Ishikawa (cell line): ENCODE measurements at regions not wholly inside any gene's neighbourhood (a gene's known extent, or its start where the extent isn't known, plus 50 kb on each side); places are given as distances from the start of the nearest gene placed in this dataset.

Experiments used
- CEBPB ChIP-seq: IDR thresholded peaks from 2 replicates; pipeline ENCODE4 v1.6.1; 2012
- CREB1 ChIP-seq: IDR thresholded peaks from 2 replicates; pipeline ENCODE4 v1.6.1; 2012; ENCODE audit warnings: low read depth
- EP300 ChIP-seq: IDR thresholded peaks from 2 replicates; pipeline ENCODE4 v1.6.1; 2012; ENCODE audit warnings: borderline replicate concordance
- FOXM1 ChIP-seq: IDR thresholded peaks from 2 replicates; pipeline ENCODE4 v1.6.1; 2012; ENCODE audit warnings: low read depth, borderline replicate concordance
- MAX ChIP-seq: IDR thresholded peaks from 2 replicates; pipeline ENCODE4 v1.6.1; 2012
- NFIC ChIP-seq: IDR thresholded peaks from 2 replicates; pipeline ENCODE4 v1.6.1; 2012
- REST ChIP-seq: IDR thresholded peaks from 2 replicates; pipeline ENCODE4 v1.6.1; 2012; ENCODE audit warnings: low read depth, mild to moderate bottlenecking
- TAF1 ChIP-seq: IDR thresholded peaks from 2 replicates; pipeline ENCODE4 v1.6.1; 2012; ENCODE audit warnings: low read depth, mild to moderate bottlenecking
- TCF12 ChIP-seq: IDR thresholded peaks from 2 replicates; pipeline ENCODE4 v1.6.1; 2012; ENCODE audit warnings: low read depth
- TEAD4 ChIP-seq: IDR thresholded peaks from 2 replicates; pipeline ENCODE4 v1.6.1; 2012
- YY1 ChIP-seq: IDR thresholded peaks from 2 replicates; pipeline ENCODE4 v1.6.1; 2012; ENCODE audit warnings: low read depth

GRCh38 chr4:9608300-9608699 is 164.1 kb downstream of the DEFB131A start:
- no peak for TF ChIP-seq EP300
- no peak for TF ChIP-seq MAX
- TF ChIP-seq TCF12 = no peak
- no peak for TF ChIP-seq TEAD4
- no peak for TF ChIP-seq CEBPB
- no peak for TF ChIP-seq REST
- TF ChIP-seq TAF1 = no peak
- TF ChIP-seq YY1 = no peak
- TF ChIP-seq CREB1 = no peak
- no peak for TF ChIP-seq NFIC
- no peak for TF ChIP-seq FOXM1
